Islet precursor cell (in vitro differentiated cells): ENCODE measurements at regions not wholly inside any gene's neighbourhood (a gene's known extent, or its start where the extent isn't known, plus 50 kb on each side); places are given as distances from the start of the nearest gene placed in this dataset.
"Not testable (repeated sequence)": the region's sequence is repeated elsewhere in the genome, so short reads cannot be mapped to it uniquely, and the experiment has no call there.

Experiments
- DNase-seq: peaks from one replicate; pipeline ENCODE4 v3.0.0-alpha.2; 2018

- no peak for DNase-seq
Observed at GRCh38 chr1:43039228-43040055, 80.8 kb upstream of the SLC2A1 start.

- DNase-seq = no peak
Observed at GRCh38 chr1:43038232-43038935, 79.7 kb upstream of the SLC2A1 start.

GRCh38 chr1:43037466-43037865, 78.8 kb upstream of the SLC2A1 start:
- DNase-seq = no peak

- DNase-seq = no peak
Observed at GRCh38 chr1:43036932-43037331, 78.3 kb upstream of the SLC2A1 start.

GRCh38 chr1:43035821-43036741, 77.4 kb upstream of the SLC2A1 start:
- DNase-seq = no peak

GRCh38 chr1:43034778-43035177, 76.1 kb upstream of the SLC2A1 start:
- no peak for DNase-seq

GRCh38 chr1:43034195-43034658, 75.6 kb upstream of the SLC2A1 start:
- no peak for DNase-seq

GRCh38 chr1:43031316-43032203, 72.9 kb upstream of the SLC2A1 start:
- DNase-seq = no peak

- no peak for DNase-seq
Observed at GRCh38 chr1:43024905-43025304, 66.2 kb upstream of the SLC2A1 start.

- DNase-seq = no peak
Observed at GRCh38 chr1:43021547-43022474, 63.1 kb upstream of the SLC2A1 start.

GRCh38 chr1:43019226-43019625, 60.6 kb upstream of the SLC2A1 start:
- DNase-seq = no peak

GRCh38 chr1:43018121-43018520, 59.5 kb upstream of the SLC2A1 start:
- no peak for DNase-seq

GRCh38 chr1:43015269-43015668, 56.6 kb upstream of the SLC2A1 start:
- no peak for DNase-seq

- not testable (repeated sequence) for DNase-seq
Observed at GRCh38 chr1:43014579-43014978, 55.9 kb upstream of the SLC2A1 start.

- DNase-seq = no peak
Observed at GRCh38 chr1:43011020-43011419, 52.4 kb upstream of the SLC2A1 start.

GRCh38 chr1:43009274-43009673, 50.6 kb upstream of the SLC2A1 start:
- DNase-seq = no peak

- DNase-seq = peak; percentile 99
Observed at GRCh38 chr1:43008115-43009060, 49.7 kb upstream of the SLC2A1 start.
